GM23338 (cell line): ENCODE measurements at regions not wholly inside any gene's neighbourhood (a gene's known extent, or its start where the extent isn't known, plus 50 kb on each side); places are given as distances from the start of the nearest gene placed in this dataset.

Experiments
- ATAC-seq: fragments of 200-7000 bp; cut with Tn5 transposase; 3 replicates; pipeline ENCODE4 v1.9.1; 2020
- DNase-seq: peaks from one replicate; pipeline ENCODE4 v3.0.0-alpha.2; 2015; ENCODE audit warnings: low spot score
- H2AFZ ChIP-seq: fragments of 200-600 bp; sonication (generic); 2 replicates; pipeline ENCODE4 v1.8.0; 2016; ENCODE audit warnings: antibody characterized with exemption, mild to moderate bottlenecking, moderate library complexity
- H3F3A ChIP-seq: fragments of 200-600 bp; sonication (generic); replicated peaks from 2 replicates; pipeline ENCODE4 v1.8.0; 2017; ENCODE audit warnings: antibody characterized with exemption, mixed run types, low read depth
- H3K27ac ChIP-seq: fragments of 200-600 bp; sonication (generic); 2 replicates; pipeline ENCODE4 v1.6.1; 2016; ENCODE audit warnings: low read depth
- H3K27me3 ChIP-seq: fragments of 200-600 bp; sonication (generic); 2 replicates; pipeline ENCODE4 v1.8.0; 2016; ENCODE audit warnings: mild to moderate bottlenecking, mixed run types, moderate library complexity; ENCODE audit not compliant: insufficient read depth
- H3K36me3 ChIP-seq: fragments of 200-600 bp; sonication (generic); 2 replicates; pipeline ENCODE4 v1.8.0; 2016; ENCODE audit warnings: mild to moderate bottlenecking; ENCODE audit not compliant: insufficient read depth
- H3K4me1 ChIP-seq: fragments of 200-600 bp; sonication (generic); 2 replicates; pipeline ENCODE4 v1.8.0; 2016; ENCODE audit warnings: mild to moderate bottlenecking, moderate library complexity; ENCODE audit not compliant: insufficient read depth
- H3K4me2 ChIP-seq: fragments of 200-600 bp; sonication (generic); 2 replicates; pipeline ENCODE4 v1.7.1; 2017; ENCODE audit warnings: mixed run types
- H3K4me3 ChIP-seq: fragments of 200-600 bp; sonication (generic); 2 replicates; pipeline ENCODE4 v1.6.1; 2016; ENCODE audit warnings: mixed run types
- H3K79me2 ChIP-seq: fragments of 200-600 bp; sonication (generic); replicated peaks from 2 replicates; pipeline ENCODE4 v1.8.0; 2017; ENCODE audit warnings: mild to moderate bottlenecking; ENCODE audit not compliant: insufficient read depth
- H3K9me2 ChIP-seq: fragments of 200-600 bp; sonication (generic); 2 replicates; pipeline ENCODE4 v1.8.0; 2017; ENCODE audit not compliant: insufficient read depth
- H4K20me1 ChIP-seq: fragments of 200-600 bp; sonication (generic); replicated peaks from 2 replicates; pipeline ENCODE4 v1.8.0; 2017; ENCODE audit warnings: mild to moderate bottlenecking; ENCODE audit not compliant: insufficient read depth
- H3K27ac Mint-ChIP-seq: 2 replicates; pipeline ENCODE4 v1.8.0; 2020; ENCODE audit warnings: inconsistent platforms, mild to moderate bottlenecking, moderate library complexity, mixed read lengths
- H3K27me3 Mint-ChIP-seq: 3 replicates; pipeline ENCODE4 v1.8.0; 2022; ENCODE audit warnings: low read depth, mild to moderate bottlenecking, moderate library complexity, mixed read lengths, inconsistent platforms; ENCODE audit not compliant: insufficient read depth, poor library complexity
- H3K36me3 Mint-ChIP-seq: 3 replicates; pipeline ENCODE4 v1.8.0; 2021; ENCODE audit warnings: low read depth, mild to moderate bottlenecking, inconsistent platforms, moderate library complexity, mixed read lengths
- H3K4me1 Mint-ChIP-seq: 3 replicates; pipeline ENCODE4 v1.8.0; 2020; ENCODE audit warnings: mild to moderate bottlenecking, inconsistent platforms, mixed read lengths
- H3K4me3 Mint-ChIP-seq: 3 replicates; pipeline ENCODE4 v1.8.0; 2021; ENCODE audit warnings: moderate library complexity, mild to moderate bottlenecking, inconsistent platforms, mixed read lengths
- H3K9me3 Mint-ChIP-seq: 3 replicates; pipeline ENCODE4 v1.8.0; 2020; ENCODE audit warnings: moderate library complexity, mild to moderate bottlenecking, inconsistent platforms, mixed read lengths
- CREB1 ChIP-seq: fragments of 250-450 bp; sonication (Bioruptor Pico); IDR thresholded peaks from 2 replicates; pipeline ENCODE4 v1.5.0; 2020; ENCODE audit warnings: low read depth, mild to moderate bottlenecking, moderate library complexity
- CTCF ChIP-seq, 2 experiments: fragments of 200-600 bp in 1 of 2; sonication (generic) in 1 of 2; conservative IDR thresholded peaks; 2 replicates each; pipeline versions ENCODE4 v1.5.1 to v1.6.1; 2016 to 2017; ENCODE audit warnings: antibody characterized with exemption in 2 of 2, low read depth in 2 of 2, mild to moderate bottlenecking in 2 of 2, moderate library complexity in 1 of 2
- STAT1 ChIP-seq: IDR thresholded peaks from one replicate; pipeline ENCODE4 v1.6.1; 2016; ENCODE audit warnings: antibody characterized with exemption; ENCODE audit not compliant: unreplicated experiment
- ZNF114 ChIP-seq: fragments of 250-450 bp; sonication (Bioruptor Pico); IDR thresholded peaks from 2 replicates; pipeline ENCODE4 v1.5.0; 2020; ENCODE audit warnings: mild to moderate bottlenecking, moderate library complexity
- ZNF331 ChIP-seq: fragments of 250-450 bp; sonication (Bioruptor Pico); IDR thresholded peaks from 2 replicates; pipeline ENCODE4 v1.5.0; 2020; ENCODE audit warnings: low read depth, mild to moderate bottlenecking, moderate library complexity
- TF ChIP-seq, protein P1 (sequence below): IDR thresholded peaks from 2 replicates; pipeline ENCODE4 v1.6.1; 2016; ENCODE audit warnings: antibody characterized with exemption
- TF ChIP-seq, protein P2 (sequence below): fragments of 250-450 bp; sonication (Bioruptor Pico); IDR thresholded peaks from 2 replicates; pipeline ENCODE4 v1.5.0; 2020; ENCODE audit warnings: mild to moderate bottlenecking, moderate library complexity

- Mint-ChIP-seq H3K4me1 (peaks cover 25% of the 10 kb centered on the region), H3K4me3 (no peak overlapping the region), H3K27ac (peak overlapping the region; percentile 31; the same call in 1 of the 2 replicates), H3K27me3 (peaks cover 2% of the 10 kb centered on the region), H3K9me3 (no peaks in the 10 kb centered on the region), H3K36me3 (no peaks in the 10 kb centered on the region)
- H3K4me3 ChIP-seq = no peak overlapping the region
- no peaks in the 10 kb centered on the region for H3K27me3 ChIP-seq
- no peaks in the 10 kb centered on the region for H3K79me2 ChIP-seq
- H3K9me2 ChIP-seq = no peaks in the 10 kb centered on the region
- H3K36me3 ChIP-seq = no peaks in the 10 kb centered on the region
- peaks cover 6% of the 10 kb centered on the region; the same call in 1 of the 2 replicates for H3K4me1 ChIP-seq
- H2AFZ ChIP-seq = no peak overlapping the region
- no peak overlapping the region for H3K27ac ChIP-seq
- H3K4me2 ChIP-seq = no peak overlapping the region
- ATAC-seq (no peak), DNase-seq (no peak)
- H4K20me1 ChIP-seq = no peaks in the 10 kb centered on the region
- TF ChIP-seq, protein P1, sequence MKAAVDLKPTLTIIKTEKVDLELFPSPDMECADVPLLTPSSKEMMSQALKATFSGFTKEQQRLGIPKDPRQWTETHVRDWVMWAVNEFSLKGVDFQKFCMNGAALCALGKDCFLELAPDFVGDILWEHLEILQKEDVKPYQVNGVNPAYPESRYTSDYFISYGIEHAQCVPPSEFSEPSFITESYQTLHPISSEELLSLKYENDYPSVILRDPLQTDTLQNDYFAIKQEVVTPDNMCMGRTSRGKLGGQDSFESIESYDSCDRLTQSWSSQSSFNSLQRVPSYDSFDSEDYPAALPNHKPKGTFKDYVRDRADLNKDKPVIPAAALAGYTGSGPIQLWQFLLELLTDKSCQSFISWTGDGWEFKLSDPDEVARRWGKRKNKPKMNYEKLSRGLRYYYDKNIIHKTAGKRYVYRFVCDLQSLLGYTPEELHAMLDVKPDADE = no peak
- no peak for TF ChIP-seq ZNF114
- TF ChIP-seq STAT1 = no peak
- TF ChIP-seq, protein P2, sequence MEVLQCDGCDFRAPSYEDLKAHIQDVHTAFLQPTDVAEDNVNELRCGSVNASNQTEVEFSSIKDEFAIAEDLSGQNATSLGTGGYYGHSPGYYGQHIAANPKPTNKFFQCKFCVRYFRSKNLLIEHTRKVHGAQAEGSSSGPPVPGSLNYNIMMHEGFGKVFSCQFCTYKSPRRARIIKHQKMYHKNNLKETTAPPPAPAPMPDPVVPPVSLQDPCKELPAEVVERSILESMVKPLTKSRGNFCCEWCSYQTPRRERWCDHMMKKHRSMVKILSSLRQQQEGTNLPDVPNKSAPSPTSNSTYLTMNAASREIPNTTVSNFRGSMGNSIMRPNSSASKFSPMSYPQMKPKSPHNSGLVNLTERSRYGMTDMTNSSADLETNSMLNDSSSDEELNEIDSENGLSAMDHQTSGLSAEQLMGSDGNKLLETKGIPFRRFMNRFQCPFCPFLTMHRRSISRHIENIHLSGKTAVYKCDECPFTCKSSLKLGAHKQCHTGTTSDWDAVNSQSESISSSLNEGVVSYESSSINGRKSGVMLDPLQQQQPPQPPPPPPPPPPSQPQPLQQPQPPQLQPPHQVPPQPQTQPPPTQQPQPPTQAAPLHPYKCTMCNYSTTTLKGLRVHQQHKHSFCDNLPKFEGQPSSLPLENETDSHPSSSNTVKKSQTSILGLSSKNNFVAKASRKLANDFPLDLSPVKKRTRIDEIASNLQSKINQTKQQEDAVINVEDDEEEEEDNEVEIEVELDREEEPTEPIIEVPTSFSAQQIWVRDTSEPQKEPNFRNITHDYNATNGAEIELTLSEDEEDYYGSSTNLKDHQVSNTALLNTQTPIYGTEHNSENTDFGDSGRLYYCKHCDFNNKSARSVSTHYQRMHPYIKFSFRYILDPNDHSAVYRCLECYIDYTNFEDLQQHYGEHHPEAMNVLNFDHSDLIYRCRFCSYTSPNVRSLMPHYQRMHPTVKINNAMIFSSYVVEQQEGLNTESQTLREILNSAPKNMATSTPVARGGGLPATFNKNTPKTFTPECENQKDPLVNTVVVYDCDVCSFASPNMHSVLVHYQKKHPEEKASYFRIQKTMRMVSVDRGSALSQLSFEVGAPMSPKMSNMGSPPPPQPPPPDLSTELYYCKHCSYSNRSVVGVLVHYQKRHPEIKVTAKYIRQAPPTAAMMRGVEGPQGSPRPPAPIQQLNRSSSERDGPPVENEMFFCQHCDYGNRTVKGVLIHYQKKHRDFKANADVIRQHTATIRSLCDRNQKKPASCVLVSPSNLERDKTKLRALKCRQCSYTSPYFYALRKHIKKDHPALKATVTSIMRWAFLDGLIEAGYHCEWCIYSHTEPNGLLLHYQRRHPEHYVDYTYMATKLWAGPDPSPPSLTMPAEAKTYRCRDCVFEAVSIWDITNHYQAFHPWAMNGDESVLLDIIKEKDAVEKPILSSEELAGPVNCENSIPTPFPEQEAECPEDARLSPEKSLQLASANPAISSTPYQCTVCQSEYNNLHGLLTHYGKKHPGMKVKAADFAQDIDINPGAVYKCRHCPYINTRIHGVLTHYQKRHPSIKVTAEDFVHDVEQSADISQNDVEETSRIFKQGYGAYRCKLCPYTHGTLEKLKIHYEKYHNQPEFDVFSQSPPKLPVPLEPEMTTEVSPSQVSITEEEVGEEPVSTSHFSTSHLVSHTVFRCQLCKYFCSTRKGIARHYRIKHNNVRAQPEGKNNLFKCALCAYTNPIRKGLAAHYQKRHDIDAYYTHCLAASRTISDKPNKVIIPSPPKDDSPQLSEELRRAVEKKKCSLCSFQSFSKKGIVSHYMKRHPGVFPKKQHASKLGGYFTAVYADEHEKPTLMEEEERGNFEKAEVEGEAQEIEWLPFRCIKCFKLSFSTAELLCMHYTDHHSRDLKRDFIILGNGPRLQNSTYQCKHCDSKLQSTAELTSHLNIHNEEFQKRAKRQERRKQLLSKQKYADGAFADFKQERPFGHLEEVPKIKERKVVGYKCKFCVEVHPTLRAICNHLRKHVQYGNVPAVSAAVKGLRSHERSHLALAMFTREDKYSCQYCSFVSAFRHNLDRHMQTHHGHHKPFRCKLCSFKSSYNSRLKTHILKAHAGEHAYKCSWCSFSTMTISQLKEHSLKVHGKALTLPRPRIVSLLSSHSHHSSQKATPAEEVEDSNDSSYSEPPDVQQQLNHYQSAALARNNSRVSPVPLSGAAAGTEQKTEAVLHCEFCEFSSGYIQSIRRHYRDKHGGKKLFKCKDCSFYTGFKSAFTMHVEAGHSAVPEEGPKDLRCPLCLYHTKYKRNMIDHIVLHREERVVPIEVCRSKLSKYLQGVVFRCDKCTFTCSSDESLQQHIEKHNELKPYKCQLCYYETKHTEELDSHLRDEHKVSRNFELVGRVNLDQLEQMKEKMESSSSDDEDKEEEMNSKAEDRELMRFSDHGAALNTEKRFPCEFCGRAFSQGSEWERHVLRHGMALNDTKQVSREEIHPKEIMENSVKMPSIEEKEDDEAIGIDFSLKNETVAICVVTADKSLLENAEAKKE (CRISPR knock-in tag) = no peak
- no peak for TF ChIP-seq ZNF331 (CRISPR knock-in tag)
- no peaks in the 10 kb centered on the region for H3F3A ChIP-seq
Measured at GRCh38 chrX:111003118-111003517, 92.9 kb upstream of the PAK3 start.

DNA sequence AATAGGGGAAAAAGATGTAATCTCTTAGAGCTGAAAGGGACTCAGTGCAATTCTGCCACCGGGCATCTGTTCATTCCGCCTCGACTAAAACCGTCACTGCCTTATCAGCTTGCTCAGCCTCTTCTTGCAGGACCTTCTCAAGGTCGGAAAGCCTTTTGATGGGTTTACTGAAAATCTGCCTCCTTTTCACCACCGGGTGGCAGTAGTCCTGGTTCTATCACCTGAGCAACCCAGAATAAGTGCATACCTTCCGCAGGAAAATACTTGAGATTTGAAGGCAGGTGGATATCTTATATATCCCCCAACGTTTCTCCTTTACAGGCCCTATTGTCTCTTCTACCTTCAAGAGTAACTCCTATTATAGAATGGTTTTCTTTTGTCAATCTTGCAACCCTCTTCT, 103.4 kb upstream of the PAK3 start:
- H3K36me3 Mint-ChIP-seq = no peaks in the 10 kb centered on the region
- peaks cover 1% of the 10 kb centered on the region; the same call in 2 of the 3 replicates for H3K4me1 Mint-ChIP-seq
- H3K9me3 Mint-ChIP-seq = no peaks in the 10 kb centered on the region
- Histone ChIP-seq H3K9me2 (no peaks in the 10 kb centered on the region), H2AFZ (no peak overlapping the region), H3K4me3 (no peak overlapping the region), H3K27me3 (no peaks in the 10 kb centered on the region), H3K36me3 (no peaks in the 10 kb centered on the region), H3F3A (no peaks in the 10 kb centered on the region), H3K4me2 (no peak overlapping the region), H3K4me1 (no peaks in the 10 kb centered on the region), H3K79me2 (no peaks in the 10 kb centered on the region), H4K20me1 (no peaks in the 10 kb centered on the region), H3K27ac (no peak overlapping the region)
- peaks cover 3% of the 10 kb centered on the region for H3K27me3 Mint-ChIP-seq
- peak; percentile 81 for ATAC-seq
- TF ChIP-seq CTCF (conservative IDR thresholded peaks at IDR 0.05; ENCODE audit: low read depth in 2 of 2) (peak; percentile 61 to 71), CREB1 (CRISPR knock-in tag) (no peak)
- H3K4me3 Mint-ChIP-seq = no peak overlapping the region
- DNase-seq = peak; percentile 67
- no peak overlapping the region for H3K27ac Mint-ChIP-seq
